ENCODE measurements at regions not wholly inside any gene's neighbourhood (a gene's known extent, or its start where the extent isn't known, plus 50 kb on each side); places are given as distances from the start of the nearest gene placed in this dataset.

DNA sequence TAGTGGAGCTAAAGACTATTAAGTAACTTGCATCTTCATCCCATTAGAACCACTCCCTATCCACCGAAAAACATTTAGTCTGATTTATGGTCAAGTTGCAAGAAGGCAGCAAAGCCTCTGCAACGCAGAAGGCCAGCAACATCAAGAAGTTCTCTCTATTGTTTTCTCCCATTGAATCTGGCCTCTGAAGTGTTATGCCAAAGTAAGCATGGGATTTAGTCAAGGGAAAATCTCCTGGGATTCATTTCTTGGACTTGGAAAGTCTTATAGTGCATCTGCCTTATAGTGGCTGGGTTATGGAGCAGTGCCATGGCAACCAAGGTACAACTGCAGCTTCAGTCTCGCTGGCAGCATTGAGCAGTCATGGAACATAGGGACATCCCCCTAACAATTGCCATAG lies 87.7 kb upstream of the KRR1 start (continued):
- TF ChIP-seq ATF2 (tag by site-specific recombination; IDR thresholded peaks at IDR 0.05; ENCODE audit: low read depth) (no peak), ZNF341 (tag by site-specific recombination; IDR thresholded peaks at IDR 0.05; ENCODE audit: low read depth) (no peak)

GRCh38 chr12:75596406-75596805 lies 85.0 kb upstream of the KRR1 start:
- H3K4me1 ChIP-seq (ENCODE audit: control insufficient read depth, insufficient read depth, low read length), result no peaks in the 10 kb centered on the region
- no peaks in the 10 kb centered on the region for H3K9me3 ChIP-seq (ENCODE audit: control insufficient read depth, insufficient read depth, low read depth, low read length)
- H3K4me3 ChIP-seq (ENCODE audit: low read depth, low read length), result no peak overlapping the region
- TF ChIP-seq BCL11B (tag by site-specific recombination; IDR thresholded peaks at IDR 0.05; ENCODE audit: low read depth), result no peak
- no peak for TF ChIP-seq GLIS2 (tag by site-specific recombination; IDR thresholded peaks at IDR 0.05)
- TF ChIP-seq, protein P1, sequence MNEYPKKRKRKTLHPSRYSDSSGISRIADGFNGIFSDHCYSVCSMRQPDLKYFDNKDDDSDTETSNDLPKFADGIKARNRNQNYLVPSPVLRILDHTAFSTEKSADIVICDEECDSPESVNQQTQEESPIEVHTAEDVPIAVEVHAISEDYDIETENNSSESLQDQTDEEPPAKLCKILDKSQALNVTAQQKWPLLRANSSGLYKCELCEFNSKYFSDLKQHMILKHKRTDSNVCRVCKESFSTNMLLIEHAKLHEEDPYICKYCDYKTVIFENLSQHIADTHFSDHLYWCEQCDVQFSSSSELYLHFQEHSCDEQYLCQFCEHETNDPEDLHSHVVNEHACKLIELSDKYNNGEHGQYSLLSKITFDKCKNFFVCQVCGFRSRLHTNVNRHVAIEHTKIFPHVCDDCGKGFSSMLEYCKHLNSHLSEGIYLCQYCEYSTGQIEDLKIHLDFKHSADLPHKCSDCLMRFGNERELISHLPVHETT (tag by site-specific recombination; IDR thresholded peaks at IDR 0.05), result no peak
- TF ChIP-seq ZSCAN30 (tag by site-specific recombination; IDR thresholded peaks at IDR 0.05), result no peak
- TF ChIP-seq WT1 (tag by site-specific recombination; IDR thresholded peaks at IDR 0.05), result no peak
- no peak for TF ChIP-seq KLF8 (tag by site-specific recombination; IDR thresholded peaks at IDR 0.05)
- no peak overlapping the region for H3K27ac ChIP-seq (ENCODE audit: extremely low read depth, low read depth, low read length)
- POLR2A ChIA-PET, result no interaction called here
- no peaks in the 10 kb centered on the region for H3K36me3 ChIP-seq (ENCODE audit: control insufficient read depth in 2 of 2, insufficient read depth in 1 of 2, low read length in 2 of 2)
- CTCF ChIA-PET, result interaction anchor here (1.1 kb wide), 1 partner anchor 16 kb away, joined by 3 read pairs; no protein-coding TSS in a partner anchor

DNA sequence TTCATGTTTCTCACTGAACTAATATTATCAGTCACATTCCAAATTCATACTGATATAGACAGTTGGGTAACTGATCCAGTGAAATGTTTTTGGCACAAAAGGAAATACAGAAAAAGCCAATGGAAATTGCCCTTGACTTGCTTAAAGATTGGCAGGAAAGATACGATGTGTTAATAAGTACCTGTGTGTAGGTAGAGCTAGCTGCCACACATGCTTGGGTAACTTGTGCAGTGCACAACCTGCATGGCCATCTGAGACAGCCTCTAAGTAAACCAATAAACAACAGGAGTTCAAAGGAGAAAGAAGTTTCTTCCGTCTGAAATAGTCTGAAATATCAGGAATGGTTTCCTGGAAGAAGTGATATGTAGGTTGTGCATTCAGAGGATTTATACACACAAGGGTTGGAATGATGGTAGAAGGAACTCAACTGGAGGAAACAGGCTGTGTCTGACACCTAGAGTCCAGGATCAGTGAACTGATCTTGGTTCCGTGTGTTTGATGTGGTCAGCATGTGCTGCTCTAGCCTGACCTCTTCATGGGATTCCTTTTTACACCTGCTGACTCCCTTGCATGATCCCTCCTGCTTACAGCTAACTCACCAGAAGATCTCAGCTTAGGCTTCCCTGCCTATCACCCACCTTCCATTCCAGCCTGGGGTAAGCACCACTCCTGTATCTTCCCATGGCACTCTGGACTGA lies 81.4 kb upstream of the KRR1 start:
- ChIA-PET CTCF (interaction anchor here (0.5 to 0.7 kb wide), 2 partner anchors 10 to 13 kb away, joined by 3 read pairs; no protein-coding TSS in a partner anchor), POLR2A (no interaction called here)
- Histone ChIP-seq H3K4me1 (ENCODE audit: control insufficient read depth, insufficient read depth, low read length) (no peaks in the 10 kb centered on the region), H3K27ac (ENCODE audit: extremely low read depth, low read depth, low read length) (no peak overlapping the region), H3K4me3 (ENCODE audit: low read depth, low read length) (no peak overlapping the region), H3K36me3 (ENCODE audit: control insufficient read depth in 2 of 2, insufficient read depth in 1 of 2, low read length in 2 of 2) (no peaks in the 10 kb centered on the region), H3K9me3 (ENCODE audit: control insufficient read depth, insufficient read depth, low read depth, low read length) (no peaks in the 10 kb centered on the region)
- TF ChIP-seq HIC1 (tag by site-specific recombination; IDR thresholded peaks at IDR 0.05) (no peak), TRIM28 (IDR thresholded peaks at IDR 0.05; ENCODE audit: borderline replicate concordance, low read length) (no peak), ZNF148 (tag by site-specific recombination; IDR thresholded peaks at IDR 0.05; ENCODE audit: borderline replicate concordance) (no peak), ZNF404 (tag by site-specific recombination; IDR thresholded peaks at IDR 0.05) (no peak), ZNF214 (tag by site-specific recombination; IDR thresholded peaks at IDR 0.05; ENCODE audit: borderline replicate concordance) (no peak), ZNF140 (tag by site-specific recombination; IDR thresholded peaks at IDR 0.05) (no peak), ZNF18 (tag by site-specific recombination; IDR thresholded peaks at IDR 0.05) (no peak)
